PFSK-1 (cell line): ENCODE measurements at regions not wholly inside any gene's neighbourhood (a gene's known extent, or its start where the extent isn't known, plus 50 kb on each side); places are given as distances from the start of the nearest gene placed in this dataset.

Source experiments
- FOXP2 ChIP-seq: optimal IDR thresholded peaks from 2 replicates; pipeline ENCODE3; 2011; ENCODE audit warnings: borderline replicate concordance, control low read depth, inconsistent platforms; ENCODE audit not compliant: insufficient read depth; ENCODE audit errors: extremely low read length, extremely low read depth
- POLR2AphosphoS5 ChIP-seq: IDR thresholded peaks from 2 replicates; pipeline ENCODE4 v1.6.1; 2012; ENCODE audit warnings: low read depth, mild to moderate bottlenecking, control low read depth, low read length, moderate library complexity
- REST ChIP-seq, 2 experiments: IDR thresholded peaks; 2 replicates each; pipeline versions ENCODE4 v1.6.1 to v1.8.0; 2011 to 2012; ENCODE audit warnings: low read depth in 2 of 2, low read length in 2 of 2, control low read depth in 1 of 2, inconsistent platforms in 1 of 2, mild to moderate bottlenecking in 1 of 2, moderate library complexity in 1 of 2; ENCODE audit not compliant: insufficient read depth in 1 of 2
- SIN3A ChIP-seq: IDR thresholded peaks from 2 replicates; pipeline ENCODE4 v1.6.1; 2012; ENCODE audit warnings: mild to moderate bottlenecking, low read length, moderate library complexity, borderline replicate concordance; ENCODE audit not compliant: insufficient read depth
- TAF1 ChIP-seq: IDR thresholded peaks from 2 replicates; pipeline ENCODE4 v1.6.1; 2012; ENCODE audit warnings: low read length, control low read depth, borderline replicate concordance; ENCODE audit not compliant: insufficient read depth

GRCh38 chr13:80889829-80890228, 548.9 kb upstream of the SPRY2 start:
- TF ChIP-seq SIN3A = no peak
- no peak for TF ChIP-seq TAF1
- TF ChIP-seq FOXP2 = no peak
- no peak for TF ChIP-seq POLR2AphosphoS5
- TF ChIP-seq REST (IDR thresholded peaks at IDR 0.05; ENCODE audit: insufficient read depth in 1 of 2, low read depth in 2 of 2, low read length in 2 of 2) = no peak

- TF ChIP-seq POLR2AphosphoS5 = no peak
- TF ChIP-seq TAF1 = no peak
- TF ChIP-seq REST (IDR thresholded peaks at IDR 0.05; ENCODE audit: insufficient read depth in 1 of 2, low read depth in 2 of 2, low read length in 2 of 2) = no peak
- no peak for TF ChIP-seq SIN3A
- TF ChIP-seq FOXP2 = no peak
These were observed 547.5 kb upstream of the SPRY2 start for GRCh38 chr13:80888390-80888789.

GRCh38 chr13:80884056-80884785, 543.3 kb upstream of the SPRY2 start:
- no peak for TF ChIP-seq POLR2AphosphoS5
- no peak for TF ChIP-seq FOXP2
- no peak for TF ChIP-seq REST (IDR thresholded peaks at IDR 0.05; ENCODE audit: insufficient read depth in 1 of 2, low read depth in 2 of 2, low read length in 2 of 2)
- TF ChIP-seq SIN3A = no peak
- TF ChIP-seq TAF1 = no peak

GRCh38 chr13:80883545-80883944, 542.6 kb upstream of the SPRY2 start:
- TF ChIP-seq TAF1 (no peak), FOXP2 (no peak), SIN3A (no peak), POLR2AphosphoS5 (no peak), REST (IDR thresholded peaks at IDR 0.05; ENCODE audit: insufficient read depth in 1 of 2, low read depth in 2 of 2, low read length in 2 of 2) (no peak)
